Immature natural killer cell (primary cell): ENCODE measurements at regions not wholly inside any gene's neighbourhood (a gene's known extent, or its start where the extent isn't known, plus 50 kb on each side); places are given as distances from the start of the nearest gene placed in this dataset.

Source experiments
- DNase-seq, 3 donors: peaks; one replicate each; pipeline ENCODE4 v3.0.0; 2022; ENCODE audit warnings: mixed read lengths in 1 of 3
- H3K27ac Mint-ChIP-seq, 6 donors: one replicate each; pipeline ENCODE4 v1.8.0; 2020; ENCODE audit warnings: mixed read lengths in 6 of 6, mild to moderate bottlenecking in 5 of 6, inconsistent platforms in 4 of 6, moderate library complexity in 3 of 6
- H3K27me3 Mint-ChIP-seq, 3 donors: one replicate each; pipeline ENCODE4 v1.8.0; 2020 to 2021; ENCODE audit warnings: low read depth in 3 of 3, mild to moderate bottlenecking in 3 of 3, mixed read lengths in 3 of 3, moderate library complexity in 3 of 3, inconsistent platforms in 1 of 3
- H3K36me3 Mint-ChIP-seq, 3 donors: one replicate each; pipeline ENCODE4 v1.8.0; 2020; ENCODE audit warnings: mixed read lengths in 3 of 3, inconsistent platforms in 2 of 3, mild to moderate bottlenecking in 2 of 3
- H3K4me1 Mint-ChIP-seq, 2 donors: one replicate each; pipeline ENCODE4 v1.8.0; 2020; ENCODE audit warnings: inconsistent platforms in 2 of 2, mild to moderate bottlenecking in 2 of 2, mixed read lengths in 2 of 2, moderate library complexity in 1 of 2
- H3K4me3 Mint-ChIP-seq, 5 donors: one replicate each; pipeline ENCODE4 v1.8.0; 2020; ENCODE audit warnings: mild to moderate bottlenecking in 5 of 5, mixed read lengths in 5 of 5, inconsistent platforms in 3 of 5, moderate library complexity in 3 of 5
- H3K9me3 Mint-ChIP-seq, 6 donors: one replicate each; pipeline ENCODE4 v1.8.0; 2020; ENCODE audit warnings: mild to moderate bottlenecking in 6 of 6, mixed read lengths in 6 of 6, inconsistent platforms in 4 of 6, moderate library complexity in 3 of 6

GRCh38 chr3:24981309-24981708 is 446.8 kb upstream of the RARB start:
- Mint-ChIP-seq H3K27me3 (peaks cover 0 to 8% (median 4%) of the 10 kb centered on the region in 3 donors), H3K27ac (no peak overlapping the region), H3K36me3 (no peaks in the 10 kb centered on the region), H3K4me3 (no peak overlapping the region), H3K9me3 (peaks cover 0 to 22% (median 7%) of the 10 kb centered on the region in 6 donors), H3K4me1 (no peaks in the 10 kb centered on the region)
- no peak for DNase-seq

DNA sequence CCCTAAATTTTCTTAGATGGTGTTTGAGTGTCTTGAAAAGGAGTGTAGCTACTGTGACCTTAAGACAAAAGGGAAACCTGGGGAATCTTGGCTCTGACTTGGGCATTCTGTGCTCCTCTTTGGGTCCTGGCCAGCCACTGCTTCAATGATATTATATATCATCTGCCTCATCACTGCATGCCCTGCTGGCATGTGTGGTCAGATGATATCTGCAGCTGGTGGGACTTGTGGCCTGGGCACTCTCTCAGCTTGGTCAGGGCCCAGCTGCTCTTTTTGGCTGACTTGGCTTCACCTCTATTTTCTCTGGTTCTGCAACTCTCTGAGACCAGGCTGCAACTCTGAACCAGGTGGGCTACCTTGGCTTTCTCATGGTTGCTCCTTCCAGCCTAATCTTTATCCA is 446.1 kb upstream of the RARB start:
- H3K36me3 Mint-ChIP-seq = no peaks in the 10 kb centered on the region
- H3K9me3 Mint-ChIP-seq = peaks cover 0 to 21% (median 7%) of the 10 kb centered on the region in 6 donors
- H3K4me1 Mint-ChIP-seq = no peaks in the 10 kb centered on the region
- H3K27ac Mint-ChIP-seq = no peak overlapping the region
- no peak for DNase-seq
- peaks cover 0 to 8% (median 4%) of the 10 kb centered on the region in 3 donors for H3K27me3 Mint-ChIP-seq
- no peak overlapping the region for H3K4me3 Mint-ChIP-seq

DNA sequence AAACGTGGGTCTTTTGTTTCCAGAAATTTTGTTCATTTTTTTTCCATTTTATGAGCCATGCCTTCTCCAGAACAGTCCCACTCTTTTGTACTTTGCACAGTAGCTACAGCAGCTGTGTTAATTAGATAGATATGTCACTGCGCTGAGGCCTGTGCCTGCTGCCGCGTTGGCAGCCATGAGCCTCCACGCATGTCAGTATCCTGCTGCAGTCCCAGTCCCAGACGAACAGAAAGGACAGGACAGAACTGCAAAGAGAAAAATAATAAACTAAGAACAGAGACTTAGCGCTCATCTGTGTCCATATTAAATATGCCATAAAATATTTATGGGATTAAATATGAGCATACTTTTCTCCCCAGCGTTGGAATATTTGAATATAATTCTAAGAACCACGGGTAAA is 442.4 kb upstream of the RARB start:
- Mint-ChIP-seq H3K27ac (no peak overlapping the region), H3K4me3 (no peak overlapping the region), H3K36me3 (no peaks in the 10 kb centered on the region), H3K9me3 (peaks cover 0 to 2% (median 0%) of the 10 kb centered on the region in 6 donors), H3K27me3 (peaks cover 0 to 7% (median 2%) of the 10 kb centered on the region in 3 donors), H3K4me1 (no peaks in the 10 kb centered on the region)
- no peak for DNase-seq

DNA sequence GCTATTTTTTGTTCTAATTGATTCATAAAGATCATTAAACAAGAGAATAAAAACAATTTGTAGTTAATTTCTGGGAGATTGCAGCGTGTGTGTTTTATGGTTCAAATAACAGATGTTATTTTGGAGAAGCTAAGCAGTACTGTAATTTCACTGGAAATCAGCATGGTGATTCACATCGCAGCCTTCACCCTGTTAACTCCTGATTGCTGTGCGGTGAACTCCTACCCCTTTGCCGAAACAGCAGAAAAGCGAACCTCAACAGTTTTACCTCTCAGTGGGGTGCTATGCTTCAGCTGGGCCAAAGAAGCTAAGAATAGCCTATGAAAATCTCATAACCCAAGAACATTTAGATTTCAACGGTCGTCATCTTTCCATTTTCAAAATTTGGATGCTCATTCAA is 441.5 kb upstream of the RARB start:
- no peak overlapping the region for H3K4me3 Mint-ChIP-seq
- no peaks in the 10 kb centered on the region for H3K4me1 Mint-ChIP-seq
- H3K27ac Mint-ChIP-seq = no peak overlapping the region
- DNase-seq = no peak
- peaks cover 0 to 1% (median 0%) of the 10 kb centered on the region in 6 donors for H3K9me3 Mint-ChIP-seq
- H3K36me3 Mint-ChIP-seq = no peaks in the 10 kb centered on the region
- peaks cover 0 to 7% (median 2%) of the 10 kb centered on the region in 3 donors for H3K27me3 Mint-ChIP-seq

GRCh38 chr3:24999357-24999756 is 428.7 kb upstream of the RARB start:
- Mint-ChIP-seq H3K4me1 (no peaks in the 10 kb centered on the region), H3K9me3 (peaks cover 0 to 3% (median 0%) of the 10 kb centered on the region in 6 donors)

GRCh38 chr3:25000971-25001591 is 427.0 kb upstream of the RARB start:
- Mint-ChIP-seq H3K27me3 (peaks cover 0 to 7% (median 0%) of the 10 kb centered on the region in 3 donors), H3K4me1 (no peaks in the 10 kb centered on the region), H3K36me3 (no peaks in the 10 kb centered on the region), H3K9me3 (peaks cover 0 to 3% (median 0%) of the 10 kb centered on the region in 6 donors), H3K27ac (no peak overlapping the region), H3K4me3 (no peak overlapping the region)
- no peak for DNase-seq

More at GRCh38 chr3:24999357-24999756, 428.7 kb upstream of the RARB start:
- no peak overlapping the region for H3K27ac Mint-ChIP-seq
- DNase-seq = no peak
- H3K36me3 Mint-ChIP-seq = no peaks in the 10 kb centered on the region
- H3K4me3 Mint-ChIP-seq = no peak overlapping the region
- H3K27me3 Mint-ChIP-seq = peaks cover 0 to 6% (median 2%) of the 10 kb centered on the region in 3 donors

- no peaks in the 10 kb centered on the region for H3K4me1 Mint-ChIP-seq
- no peak overlapping the region for H3K4me3 Mint-ChIP-seq
- peaks cover 0 to 3% (median 0%) of the 10 kb centered on the region in 6 donors for H3K9me3 Mint-ChIP-seq
- H3K36me3 Mint-ChIP-seq = no peaks in the 10 kb centered on the region
- H3K27ac Mint-ChIP-seq = no peak overlapping the region
- no peak for DNase-seq
- peaks cover 0 to 7% (median 0%) of the 10 kb centered on the region in 3 donors for H3K27me3 Mint-ChIP-seq
Measured at GRCh38 chr3:25002052-25002451, 426.0 kb upstream of the RARB start.

GRCh38 chr3:25007974-25008658 is 419.9 kb upstream of the RARB start:
- Mint-ChIP-seq H3K27ac (no peak overlapping the region), H3K27me3 (peaks cover 0 to 2% (median 0%) of the 10 kb centered on the region in 3 donors), H3K4me1 (no peaks in the 10 kb centered on the region), H3K9me3 (peaks cover 0 to 3% (median 0%) of the 10 kb centered on the region in 6 donors), H3K4me3 (no peak overlapping the region), H3K36me3 (no peaks in the 10 kb centered on the region)
- DNase-seq = no peak

GRCh38 chr3:25009665-25010064 is 418.4 kb upstream of the RARB start:
- H3K4me1 Mint-ChIP-seq = no peaks in the 10 kb centered on the region
- H3K9me3 Mint-ChIP-seq = peaks cover 0 to 3% (median 0%) of the 10 kb centered on the region in 6 donors
- H3K27me3 Mint-ChIP-seq = peaks cover 0 to 3% (median 2%) of the 10 kb centered on the region in 3 donors
- no peak overlapping the region for H3K4me3 Mint-ChIP-seq
- no peak for DNase-seq
- no peak overlapping the region for H3K27ac Mint-ChIP-seq
- no peaks in the 10 kb centered on the region for H3K36me3 Mint-ChIP-seq

DNA sequence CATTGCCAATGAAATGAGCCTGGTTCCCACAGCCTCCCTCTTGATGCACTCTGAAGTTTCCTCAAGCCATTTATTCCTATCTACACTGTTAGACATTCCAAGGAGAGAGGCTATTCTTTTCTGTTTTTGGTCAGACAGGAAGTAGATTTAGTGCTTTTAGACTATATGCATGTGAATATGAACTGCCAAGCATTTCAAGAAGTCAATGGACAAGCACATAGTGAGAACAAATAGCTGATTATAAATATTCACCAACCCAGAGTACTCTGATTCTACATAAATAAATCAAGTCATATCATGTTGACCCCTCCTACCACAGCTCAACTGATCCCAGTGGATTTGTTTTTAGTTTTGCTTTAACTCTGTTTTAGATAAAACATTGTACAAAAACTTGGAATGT is 412.5 kb upstream of the RARB start:
- H3K27me3 Mint-ChIP-seq = peaks cover 0 to 3% (median 2%) of the 10 kb centered on the region in 3 donors
- H3K4me3 Mint-ChIP-seq = no peak overlapping the region
- no peaks in the 10 kb centered on the region for H3K4me1 Mint-ChIP-seq
- H3K36me3 Mint-ChIP-seq = no peaks in the 10 kb centered on the region
- no peak overlapping the region for H3K27ac Mint-ChIP-seq
- DNase-seq = no peak
- no peaks in the 10 kb centered on the region for H3K9me3 Mint-ChIP-seq

GRCh38 chr3:25018909-25019308 is 409.2 kb upstream of the RARB start:
- no peaks in the 10 kb centered on the region for H3K36me3 Mint-ChIP-seq
- H3K4me3 Mint-ChIP-seq = no peak overlapping the region
- peaks cover 0 to 4% (median 0%) of the 10 kb centered on the region in 6 donors for H3K9me3 Mint-ChIP-seq
- no peak overlapping the region for H3K27ac Mint-ChIP-seq
- H3K27me3 Mint-ChIP-seq = peaks cover 0 to 4% (median 2%) of the 10 kb centered on the region in 3 donors
- DNase-seq = no peak
- no peaks in the 10 kb centered on the region for H3K4me1 Mint-ChIP-seq

DNA sequence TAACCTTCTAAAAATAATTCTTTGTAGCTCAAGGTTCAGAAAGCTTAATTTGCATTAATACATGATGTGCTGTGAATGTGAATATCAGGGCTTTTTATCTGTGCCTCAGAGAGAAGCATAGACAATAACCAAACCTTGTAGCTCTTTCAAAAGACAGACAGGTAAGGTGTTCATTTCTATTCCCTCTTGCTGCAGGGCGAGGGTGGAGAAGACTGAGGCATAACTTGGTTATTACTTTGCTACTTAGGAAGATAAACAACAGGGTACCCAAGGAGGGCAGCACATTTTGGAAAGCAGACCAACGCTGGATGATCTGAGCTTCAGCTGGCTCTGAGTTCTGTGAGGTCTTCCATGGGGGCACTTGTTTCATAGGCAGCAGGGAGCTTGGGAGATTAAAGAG is 408.6 kb upstream of the RARB start:
- Mint-ChIP-seq H3K27ac (no peak overlapping the region), H3K4me3 (no peak overlapping the region), H3K36me3 (no peaks in the 10 kb centered on the region), H3K27me3 (peaks cover 0 to 2% (median 2%) of the 10 kb centered on the region in 3 donors), H3K9me3 (peaks cover 0 to 4% (median 0%) of the 10 kb centered on the region in 6 donors), H3K4me1 (no peaks in the 10 kb centered on the region)
- no peak for DNase-seq

- DNase-seq = no peak
- H3K27me3 Mint-ChIP-seq = peaks cover 0 to 2% (median 0%) of the 10 kb centered on the region in 3 donors
- H3K4me3 Mint-ChIP-seq = no peak overlapping the region
- no peaks in the 10 kb centered on the region for H3K4me1 Mint-ChIP-seq
- no peak overlapping the region for H3K27ac Mint-ChIP-seq
- peaks cover 0 to 4% (median 0%) of the 10 kb centered on the region in 6 donors for H3K9me3 Mint-ChIP-seq
- no peaks in the 10 kb centered on the region for H3K36me3 Mint-ChIP-seq
Measured at GRCh38 chr3:25021816-25022215, 406.2 kb upstream of the RARB start.

GRCh38 chr3:25023876-25024275 is 404.2 kb upstream of the RARB start:
- no peaks in the 10 kb centered on the region for H3K4me1 Mint-ChIP-seq
- H3K27ac Mint-ChIP-seq = no peak overlapping the region
- H3K4me3 Mint-ChIP-seq = no peak overlapping the region
- DNase-seq = no peak
- H3K36me3 Mint-ChIP-seq = no peaks in the 10 kb centered on the region
- H3K9me3 Mint-ChIP-seq = peaks cover 0 to 4% (median 0%) of the 10 kb centered on the region in 6 donors
- peaks cover 0 to 4% (median 0%) of the 10 kb centered on the region in 3 donors for H3K27me3 Mint-ChIP-seq
